Breast epithelium (tissue), 3 donors: ENCODE measurements at regions not wholly inside any gene's neighbourhood (a gene's known extent, or its start where the extent isn't known, plus 50 kb on each side); places are given as distances from the start of the nearest gene placed in this dataset.

ENCODE experiments used
- CTCF ChIP-seq, 3 donors: fragments of 450-650 bp; IDR thresholded peaks; one replicate each; pipeline ENCODE4 v1.5.1; 2016 to 2017; ENCODE audit warnings: antibody characterized with exemption in 3 of 3, mild to moderate bottlenecking in 3 of 3, moderate library complexity in 3 of 3
- POLR2A ChIP-seq: fragments of 450-650 bp; IDR thresholded peaks from one replicate; pipeline ENCODE4 v1.6.1; 2016; ENCODE audit warnings: antibody characterized with exemption, mild to moderate bottlenecking, moderate library complexity
- POLR2AphosphoS5 ChIP-seq, 3 donors: sonication (generic); formaldehyde crosslinking; IDR thresholded peaks; one replicate each; pipeline ENCODE4 v1.6.1; 2017; ENCODE audit warnings: antibody characterized with exemption in 3 of 3

- no peak for TF ChIP-seq CTCF (IDR thresholded peaks at IDR 0.05)
- no peak for TF ChIP-seq POLR2A
- no peak for TF ChIP-seq POLR2AphosphoS5 (IDR thresholded peaks at IDR 0.05)
Measured at GRCh38 chr2:31644551-31644950, 63.8 kb upstream of the SRD5A2 start.
